HL-60 (cell line): ENCODE measurements at regions not wholly inside any gene's neighbourhood (a gene's known extent, or its start where the extent isn't known, plus 50 kb on each side); places are given as distances from the start of the nearest gene placed in this dataset.

ENCODE experiments used
- CTCF ChIP-seq: IDR thresholded peaks from one replicate; pipeline ENCODE4 v1.5.1; 2011; ENCODE audit warnings: low read length, control low read depth, inconsistent platforms; ENCODE audit not compliant: insufficient read depth
- POLR2AphosphoS5 ChIP-seq: IDR thresholded peaks from 2 replicates; pipeline ENCODE4 v1.6.1; 2012; ENCODE audit warnings: low read depth

- TF ChIP-seq CTCF = no peak
- no peak for TF ChIP-seq POLR2AphosphoS5
Measured at GRCh38 chr21:15999741-16000140, 270.0 kb downstream of the USP25 start.
